ENCODE measurements at regions not wholly inside any gene's neighbourhood (a gene's known extent, or its start where the extent isn't known, plus 50 kb on each side); places are given as distances from the start of the nearest gene placed in this dataset.

GRCh38 chr12:85558684-85559083, 277.5 kb downstream of the RASSF9 start:
- Mint-ChIP-seq H3K4me1 (ENCODE audit: low read depth) (peaks cover 2% of the 10 kb centered on the region), H3K9me3 (ENCODE audit: low read depth) (no peaks in the 10 kb centered on the region), H3K36me3 (ENCODE audit: low read depth) (no peaks in the 10 kb centered on the region), H3K27ac (ENCODE audit: unreplicated experiment) (no peak overlapping the region), H3K4me3 (ENCODE audit: unreplicated experiment) (no peak overlapping the region), H3K27me3 (ENCODE audit: low read depth) (peaks cover 12% of the 10 kb centered on the region)
- DNase-seq (ENCODE audit: low spot score), result no peak
- TF ChIP-seq CTCF (IDR thresholded peaks at IDR 0.05), result no peak

DNA sequence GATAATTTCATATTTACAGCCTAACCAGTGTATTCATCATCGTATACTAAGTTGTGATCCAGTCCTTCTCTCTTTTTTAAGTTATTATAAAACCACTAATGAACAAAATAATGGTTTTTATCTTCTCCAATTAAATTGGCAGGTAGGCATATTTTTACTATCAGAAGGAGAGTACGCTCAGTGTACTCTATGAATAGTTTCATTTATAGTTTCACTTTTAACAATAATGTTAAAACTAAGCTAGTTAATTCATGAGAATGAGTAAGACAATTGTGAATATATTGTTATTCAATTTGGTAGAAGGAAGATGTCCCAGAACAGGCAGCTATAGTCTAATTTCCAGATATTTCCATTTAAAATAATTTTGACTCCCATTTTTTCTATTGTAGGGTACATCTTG, 277.1 kb downstream of the RASSF9 start:
- Mint-ChIP-seq H3K36me3 (ENCODE audit: low read depth) (no peaks in the 10 kb centered on the region), H3K27me3 (ENCODE audit: low read depth) (peaks cover 15% of the 10 kb centered on the region), H3K9me3 (ENCODE audit: low read depth) (no peaks in the 10 kb centered on the region), H3K27ac (ENCODE audit: unreplicated experiment) (no peak overlapping the region), H3K4me3 (ENCODE audit: unreplicated experiment) (no peak overlapping the region), H3K4me1 (ENCODE audit: low read depth) (peaks cover 2% of the 10 kb centered on the region)
- no peak for TF ChIP-seq CTCF (IDR thresholded peaks at IDR 0.05)
- DNase-seq (ENCODE audit: low spot score), result no peak

- TF ChIP-seq CTCF (IDR thresholded peaks at IDR 0.05), result no peak
- H3K27ac Mint-ChIP-seq (ENCODE audit: unreplicated experiment), result no peak overlapping the region
These were observed 276.7 kb downstream of the RASSF9 start for GRCh38 chr12:85559536-85559935.

DNA sequence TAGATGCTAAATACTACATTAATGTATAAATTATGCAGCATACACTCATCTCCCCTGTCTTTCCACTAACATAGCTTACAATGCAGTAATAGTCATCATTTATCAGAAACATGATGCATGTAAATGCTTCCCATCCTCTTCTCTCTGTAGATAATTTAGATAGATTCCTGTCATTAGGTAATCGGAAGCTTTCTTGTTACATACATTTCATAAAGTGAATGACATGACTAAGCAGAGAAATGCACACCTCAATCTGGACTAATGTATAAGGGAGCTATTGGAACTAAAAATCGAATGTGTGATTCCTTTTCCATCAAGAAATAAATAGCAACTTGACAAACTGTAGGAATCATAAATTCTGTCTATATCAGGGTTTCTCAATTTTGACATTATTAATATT, 273.4 kb downstream of the RASSF9 start:
- Mint-ChIP-seq H3K4me1 (ENCODE audit: low read depth) (peaks cover 2% of the 10 kb centered on the region), H3K9me3 (ENCODE audit: low read depth) (no peaks in the 10 kb centered on the region), H3K4me3 (ENCODE audit: unreplicated experiment) (no peak overlapping the region), H3K36me3 (ENCODE audit: low read depth) (no peaks in the 10 kb centered on the region), H3K27ac (ENCODE audit: unreplicated experiment) (no peak overlapping the region), H3K27me3 (ENCODE audit: low read depth) (peaks cover 22% of the 10 kb centered on the region)
- no peak for DNase-seq (ENCODE audit: low spot score)
- no peak for TF ChIP-seq CTCF (IDR thresholded peaks at IDR 0.05)

More at GRCh38 chr12:85559536-85559935, 276.7 kb downstream of the RASSF9 start:
- Mint-ChIP-seq H3K4me3 (ENCODE audit: unreplicated experiment) (no peak overlapping the region), H3K36me3 (ENCODE audit: low read depth) (no peaks in the 10 kb centered on the region), H3K4me1 (ENCODE audit: low read depth) (peaks cover 2% of the 10 kb centered on the region), H3K9me3 (ENCODE audit: low read depth) (no peaks in the 10 kb centered on the region), H3K27me3 (ENCODE audit: low read depth) (peaks cover 15% of the 10 kb centered on the region)
- no peak for DNase-seq (ENCODE audit: low spot score)

DNA sequence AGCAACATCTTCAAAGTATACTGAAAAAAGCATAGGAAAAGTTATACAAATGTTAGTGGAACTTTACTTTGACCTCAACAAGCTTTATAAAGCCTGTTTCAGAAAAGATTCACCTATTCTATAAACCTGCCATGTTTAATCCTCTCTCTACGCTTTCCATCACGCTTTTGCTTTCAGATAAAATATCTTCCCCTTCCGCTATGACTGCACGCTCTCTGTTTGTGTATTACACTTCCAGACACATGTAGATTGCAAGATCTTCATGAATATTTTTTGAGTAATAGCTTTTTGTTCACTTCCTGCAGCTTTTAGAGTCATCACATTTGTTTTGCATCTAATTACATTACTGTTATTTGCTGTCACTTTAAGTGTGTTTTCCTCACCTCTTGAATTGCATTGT, 271.4 kb downstream of the RASSF9 start:
- peaks cover 25% of the 10 kb centered on the region for H3K27me3 Mint-ChIP-seq (ENCODE audit: low read depth)
- H3K4me1 Mint-ChIP-seq (ENCODE audit: low read depth), result no peaks in the 10 kb centered on the region
- no peaks in the 10 kb centered on the region for H3K9me3 Mint-ChIP-seq (ENCODE audit: low read depth)
- H3K36me3 Mint-ChIP-seq (ENCODE audit: low read depth), result no peaks in the 10 kb centered on the region
- DNase-seq (ENCODE audit: low spot score), result no peak
- H3K27ac Mint-ChIP-seq (ENCODE audit: unreplicated experiment), result no peak overlapping the region
- H3K4me3 Mint-ChIP-seq (ENCODE audit: unreplicated experiment), result no peak overlapping the region
- no peak for TF ChIP-seq CTCF (IDR thresholded peaks at IDR 0.05)

Data from chondrocyte (in vitro differentiated cells).